SH-SY5Y (cell line): ENCODE measurements at regions not wholly inside any gene's neighbourhood (a gene's known extent, or its start where the extent isn't known, plus 50 kb on each side); places are given as distances from the start of the nearest gene placed in this dataset.

Experiments used
- GATA2 ChIP-seq: IDR thresholded peaks from 2 replicates; pipeline ENCODE4 v1.6.1; 2011; ENCODE audit warnings: mild to moderate bottlenecking, low read depth, low read length
- GATA3 ChIP-seq: IDR thresholded peaks from 2 replicates; pipeline ENCODE4 v1.6.1; 2011; ENCODE audit warnings: low read depth, mild to moderate bottlenecking, low read length, moderate library complexity

GRCh38 chr1:104295511-104295910 is 545.8 kb downstream of the AMY1C start:
- TF ChIP-seq GATA3 (no peak), GATA2 (no peak)
